ENCODE measurements at regions not wholly inside any gene's neighbourhood (a gene's known extent, or its start where the extent isn't known, plus 50 kb on each side); places are given as distances from the start of the nearest gene placed in this dataset.

- TF ChIP-seq HNF4G (IDR thresholded peaks at IDR 0.05) (no peak), CTCF (IDR thresholded peaks at IDR 0.05; ENCODE audit: low read depth, low read length, missing input control) (no peak), RAD21 (IDR thresholded peaks at IDR 0.05) (no peak), ATF3 (IDR thresholded peaks at IDR 0.05) (no peak), RXRA (IDR thresholded peaks at IDR 0.05) (no peak), HNF4A (conservative IDR thresholded peaks at IDR 0.05) (no peak), YY1 (IDR thresholded peaks at IDR 0.05) (no peak), MAX (IDR thresholded peaks at IDR 0.05) (no peak)
- TF ChIP-seq, protein P1, sequence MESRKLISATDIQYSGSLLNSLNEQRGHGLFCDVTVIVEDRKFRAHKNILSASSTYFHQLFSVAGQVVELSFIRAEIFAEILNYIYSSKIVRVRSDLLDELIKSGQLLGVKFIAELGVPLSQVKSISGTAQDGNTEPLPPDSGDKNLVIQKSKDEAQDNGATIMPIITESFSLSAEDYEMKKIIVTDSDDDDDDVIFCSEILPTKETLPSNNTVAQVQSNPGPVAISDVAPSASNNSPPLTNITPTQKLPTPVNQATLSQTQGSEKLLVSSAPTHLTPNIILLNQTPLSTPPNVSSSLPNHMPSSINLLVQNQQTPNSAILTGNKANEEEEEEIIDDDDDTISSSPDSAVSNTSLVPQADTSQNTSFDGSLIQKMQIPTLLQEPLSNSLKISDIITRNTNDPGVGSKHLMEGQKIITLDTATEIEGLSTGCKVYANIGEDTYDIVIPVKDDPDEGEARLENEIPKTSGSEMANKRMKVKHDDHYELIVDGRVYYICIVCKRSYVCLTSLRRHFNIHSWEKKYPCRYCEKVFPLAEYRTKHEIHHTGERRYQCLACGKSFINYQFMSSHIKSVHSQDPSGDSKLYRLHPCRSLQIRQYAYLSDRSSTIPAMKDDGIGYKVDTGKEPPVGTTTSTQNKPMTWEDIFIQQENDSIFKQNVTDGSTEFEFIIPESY (IDR thresholded peaks at IDR 0.05): no peak
Observed at GRCh38 chr6:113147544-113147943, 709.6 kb upstream of the MARCKS start.
